Cardiac fibroblast (primary cell): ENCODE measurements at regions not wholly inside any gene's neighbourhood (a gene's known extent, or its start where the extent isn't known, plus 50 kb on each side); places are given as distances from the start of the nearest gene placed in this dataset.

Experiments
- DNase-seq, 2 donors: peaks; one replicate each; pipeline versions ENCODE4 v3.0.0 to v3.0.0-alpha.2; 2010; ENCODE audit warnings: low read depth in 2 of 2
- H3K4me3 ChIP-seq, 2 donors: replicated peaks in 1 of 2; 1 replicate in 1 of 2; 2 replicates in 1 of 2; pipeline ENCODE4 v1.5.1; 2011; ENCODE audit warnings: low read depth in 2 of 2, low read length in 2 of 2, mild to moderate bottlenecking in 2 of 2, moderate library complexity in 1 of 2
- CTCF ChIP-seq: IDR thresholded peaks from one replicate; pipeline ENCODE4 v1.5.1; 2011; ENCODE audit warnings: low read depth, mild to moderate bottlenecking, low read length, inconsistent platforms

- H3K4me3 ChIP-seq, result no peak overlapping the region
- no peak for DNase-seq
- no peak for TF ChIP-seq CTCF
Observed at GRCh38 chr17:83198366-83199341, 119.2 kb downstream of the METRNL start.

- no peak overlapping the region for H3K4me3 ChIP-seq
Observed at GRCh38 chr17:83199500-83200201, 120.2 kb downstream of the METRNL start.

GRCh38 chr17:83200231-83200699 lies 120.9 kb downstream of the METRNL start:
- no peak overlapping the region for H3K4me3 ChIP-seq
- no peak for TF ChIP-seq CTCF
- peak in 1 of 2 donors; percentile 90 for DNase-seq

More at GRCh38 chr17:83199500-83200201, 120.2 kb downstream of the METRNL start:
- peak in 1 of 2 donors; percentile 81 for DNase-seq
- TF ChIP-seq CTCF, result no peak

GRCh38 chr17:83200751-83201150 lies 121.3 kb downstream of the METRNL start:
- no peak overlapping the region for H3K4me3 ChIP-seq
- peak in 1 of 2 donors; percentile 35 for DNase-seq
- TF ChIP-seq CTCF, result no peak

GRCh38 chr17:83201206-83202001 lies 122.0 kb downstream of the METRNL start:
- no peak for DNase-seq
- TF ChIP-seq CTCF, result no peak

More at GRCh38 chr17:83201206-83202001, 122.0 kb downstream of the METRNL start:
- no peak overlapping the region for H3K4me3 ChIP-seq
